WERI-Rb-1 (cell line): ENCODE measurements at regions not wholly inside any gene's neighbourhood (a gene's known extent, or its start where the extent isn't known, plus 50 kb on each side); places are given as distances from the start of the nearest gene placed in this dataset.

Source experiments
- DNase-seq: peaks from one replicate; pipeline ENCODE4 v3.0.0-alpha.2; 2020
- H3K27ac ChIP-seq: fragments of 250-450 bp; sonication (Bioruptor Pico); 2 replicates; pipeline ENCODE4 v1.5.1; 2020; ENCODE audit warnings: mild to moderate bottlenecking, moderate library complexity
- H3K27me3 ChIP-seq: fragments of 250-450 bp; sonication (Bioruptor Pico); 2 replicates; pipeline ENCODE4 v1.5.1; 2021; ENCODE audit warnings: mild to moderate bottlenecking, low read depth, moderate library complexity; ENCODE audit not compliant: insufficient read depth, severe bottlenecking
- H3K36me3 ChIP-seq: fragments of 250-450 bp; sonication (Bioruptor Pico); 2 replicates; pipeline ENCODE4 v1.5.1; 2020; ENCODE audit warnings: mild to moderate bottlenecking, moderate library complexity
- H3K4me3 ChIP-seq: 2 replicates; pipeline ENCODE4 v1.5.1; 2011; ENCODE audit warnings: low read depth, mild to moderate bottlenecking, control low read depth, low read length
- H3K9me3 ChIP-seq: fragments of 250-450 bp; sonication (Bioruptor Pico); 2 replicates; pipeline ENCODE4 v1.5.1; 2021; ENCODE audit warnings: mild to moderate bottlenecking, moderate library complexity; ENCODE audit not compliant: severe bottlenecking
- CTCF ChIP-seq: IDR thresholded peaks from 2 replicates; pipeline ENCODE4 v1.5.1; 2011; ENCODE audit warnings: low read depth, mild to moderate bottlenecking, control low read depth, inconsistent platforms, low read length

DNA sequence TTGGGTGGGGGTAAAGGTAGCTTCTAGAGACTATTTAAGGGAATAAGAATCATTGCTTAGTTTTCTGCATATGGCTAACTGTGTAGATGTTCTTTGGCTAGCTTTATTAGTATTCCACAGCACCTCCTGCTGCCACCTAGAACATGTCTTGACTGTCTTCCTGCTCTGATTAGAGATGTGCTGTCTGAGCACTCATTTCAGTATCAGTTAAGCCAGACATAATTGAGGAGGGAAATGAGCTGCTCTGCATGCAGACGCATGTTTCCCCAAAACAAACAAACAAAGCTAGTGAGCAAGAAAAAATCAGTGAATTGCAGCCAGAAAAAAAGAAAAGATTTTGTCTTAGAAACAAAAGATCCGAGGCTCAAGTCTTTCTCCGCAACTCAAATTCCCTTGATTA, 402.2 kb downstream of the AASDHPPT start:
- Histone ChIP-seq H3K27ac (no peak overlapping the region), H3K9me3 (no peaks in the 10 kb centered on the region), H3K27me3 (no peaks in the 10 kb centered on the region), H3K36me3 (no peaks in the 10 kb centered on the region), H3K4me3 (no peak overlapping the region)
- DNase-seq: no peak
- TF ChIP-seq CTCF: no peak

DNA sequence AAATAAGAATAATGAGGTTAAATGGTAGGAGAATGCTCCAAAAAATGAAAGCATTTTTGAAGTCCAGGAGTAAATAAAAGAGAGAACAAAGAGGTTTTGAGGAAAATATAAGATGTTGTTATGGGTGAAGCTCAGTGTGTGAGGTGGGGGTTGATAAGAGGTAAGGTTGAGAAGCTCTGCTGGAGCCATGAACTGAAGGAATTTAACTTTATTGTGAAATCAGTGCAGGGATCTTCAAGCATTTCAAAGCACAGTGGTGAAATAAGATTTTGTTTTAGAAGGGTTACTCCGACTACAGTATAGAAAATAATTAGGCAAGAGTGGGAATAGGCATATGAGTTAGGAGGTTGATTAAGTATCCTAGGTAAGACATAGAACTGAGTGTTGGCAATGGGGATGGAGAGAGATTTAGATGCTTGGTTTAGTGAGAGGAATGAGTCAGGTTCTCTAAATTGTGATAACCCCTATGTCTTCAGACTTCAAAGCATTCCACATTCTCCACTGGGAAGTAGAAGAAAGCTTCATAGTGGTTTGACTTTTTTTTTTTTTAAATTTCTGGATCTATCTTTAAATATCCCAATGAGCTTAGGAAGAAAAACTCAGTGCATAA, 403.2 kb downstream of the AASDHPPT start:
- H3K9me3 ChIP-seq: no peaks in the 10 kb centered on the region
- no peaks in the 10 kb centered on the region for H3K27me3 ChIP-seq
- no peak for DNase-seq
- H3K4me3 ChIP-seq: no peak overlapping the region
- H3K27ac ChIP-seq: no peak overlapping the region
- H3K36me3 ChIP-seq: no peaks in the 10 kb centered on the region
- TF ChIP-seq CTCF: no peak

- DNase-seq: no peak
- no peak for TF ChIP-seq CTCF
- Histone ChIP-seq H3K36me3 (no peaks in the 10 kb centered on the region), H3K27ac (no peak overlapping the region), H3K4me3 (no peak overlapping the region), H3K9me3 (no peaks in the 10 kb centered on the region), H3K27me3 (no peaks in the 10 kb centered on the region)
These were observed 405.7 kb downstream of the AASDHPPT start for GRCh38 chr11:106482917-106483785.

DNA sequence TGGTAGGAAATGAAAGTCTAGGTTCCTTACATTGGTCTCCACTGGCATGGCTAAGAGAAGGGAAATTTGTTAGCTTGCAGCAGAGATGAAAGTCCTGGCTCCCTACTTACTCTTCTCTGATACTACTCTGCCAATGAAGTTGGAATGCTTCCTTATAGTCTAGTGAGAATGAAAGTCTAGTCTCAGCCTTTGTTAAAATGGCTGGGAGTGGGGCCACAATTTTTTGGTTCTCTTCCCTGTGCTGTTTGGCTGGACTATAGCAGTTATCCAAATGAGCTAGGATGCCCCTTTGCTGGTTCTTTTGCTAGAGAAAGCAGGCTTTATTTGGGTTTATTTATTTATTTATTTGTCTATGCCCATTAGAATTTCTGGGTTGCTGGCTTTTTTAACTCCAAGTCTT, 414.3 kb downstream of the AASDHPPT start:
- Histone ChIP-seq H3K27me3 (no peaks in the 10 kb centered on the region), H3K9me3 (no peaks in the 10 kb centered on the region), H3K4me3 (no peak overlapping the region), H3K36me3 (no peaks in the 10 kb centered on the region), H3K27ac (no peak overlapping the region)
- DNase-seq: no peak
- TF ChIP-seq CTCF: no peak

DNA sequence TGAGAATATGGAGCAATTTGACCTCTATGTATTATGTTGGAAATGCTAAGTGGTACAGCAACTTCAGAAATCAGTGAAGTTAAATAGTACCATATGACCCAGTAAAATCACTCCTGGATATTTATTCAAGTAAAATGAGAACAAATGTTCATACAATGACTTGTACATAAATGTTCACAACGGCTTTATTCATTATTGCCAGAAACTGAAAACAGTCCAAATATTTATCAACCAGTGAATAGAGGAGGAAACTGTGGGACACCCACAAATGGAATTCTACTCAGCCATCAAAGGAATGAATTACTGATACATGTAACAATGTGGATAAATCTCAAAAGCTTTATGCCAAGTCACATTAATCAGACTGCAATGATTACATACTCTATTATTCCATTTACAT, 416.3 kb downstream of the AASDHPPT start:
- Histone ChIP-seq H3K27ac (no peak overlapping the region), H3K4me3 (no peak overlapping the region), H3K27me3 (no peaks in the 10 kb centered on the region), H3K36me3 (no peaks in the 10 kb centered on the region), H3K9me3 (no peaks in the 10 kb centered on the region)
- no peak for TF ChIP-seq CTCF
- DNase-seq: no peak
